Hepatocyte (in vitro differentiated cells): ENCODE measurements at regions not wholly inside any gene's neighbourhood (a gene's known extent, or its start where the extent isn't known, plus 50 kb on each side); places are given as distances from the start of the nearest gene placed in this dataset.

ENCODE experiments used
- DNase-seq: peaks from one replicate; pipeline ENCODE4 v3.0.0-alpha.2; 2016; ENCODE audit warnings: low spot score
- H2AFZ ChIP-seq: fragments of 200-600 bp; sonication (generic); 2 replicates; pipeline ENCODE4 v1.6.0; 2016; ENCODE audit warnings: antibody characterized with exemption, mild to moderate bottlenecking
- H3K27ac ChIP-seq: fragments of 200-600 bp; sonication (generic); 2 replicates; pipeline ENCODE4 v1.5.1; 2016; ENCODE audit warnings: mild to moderate bottlenecking
- H3K27me3 ChIP-seq: fragments of 200-600 bp; sonication (generic); 2 replicates; pipeline ENCODE4 v1.6.1; 2016
- H3K36me3 ChIP-seq: fragments of 200-600 bp; sonication (generic); replicated peaks from 2 replicates; pipeline ENCODE4 v1.5.1; 2016; ENCODE audit warnings: low read depth; ENCODE audit not compliant: insufficient read depth
- H3K4me1 ChIP-seq: fragments of 200-600 bp; sonication (generic); 2 replicates; pipeline ENCODE4 v1.5.1; 2016; ENCODE audit warnings: mild to moderate bottlenecking, moderate library complexity; ENCODE audit not compliant: insufficient read depth
- H3K4me2 ChIP-seq: fragments of 200-600 bp; sonication (generic); 2 replicates; pipeline ENCODE4 v1.6.0; 2016
- H3K4me3 ChIP-seq: fragments of 200-600 bp; sonication (generic); 2 replicates; pipeline ENCODE4 v1.5.1; 2016; ENCODE audit warnings: mild to moderate bottlenecking
- H3K79me2 ChIP-seq: fragments of 200-600 bp; sonication (generic); 2 replicates; pipeline ENCODE4 v1.6.0; 2017; ENCODE audit warnings: mild to moderate bottlenecking
- H3K9me2 ChIP-seq: fragments of 200-600 bp; sonication (generic); replicated peaks from 2 replicates; pipeline ENCODE4 v1.6.0; 2017; ENCODE audit warnings: mild to moderate bottlenecking; ENCODE audit not compliant: insufficient read depth
- H3K9me3 ChIP-seq: fragments of 200-600 bp; sonication (generic); 2 replicates; pipeline ENCODE4 v1.5.1; 2016; ENCODE audit warnings: low read depth, mild to moderate bottlenecking
- H4K20me1 ChIP-seq: fragments of 200-600 bp; sonication (generic); 2 replicates; pipeline ENCODE4 v1.6.0; 2016; ENCODE audit warnings: mild to moderate bottlenecking; ENCODE audit not compliant: insufficient read depth, poor library complexity, severe bottlenecking
- EZH2 ChIP-seq: fragments of 200-600 bp; sonication (generic); IDR thresholded peaks from 2 replicates; pipeline ENCODE4 v1.6.1; 2016; ENCODE audit warnings: antibody characterized with exemption, mild to moderate bottlenecking, borderline replicate concordance
- EZH2phosphoT487 ChIP-seq: fragments of 200-600 bp; sonication (generic); IDR thresholded peaks from one replicate; pipeline ENCODE4 v1.6.1; 2018; ENCODE audit warnings: antibody characterized with exemption, mild to moderate bottlenecking, low read depth, moderate library complexity; ENCODE audit not compliant: unreplicated experiment, severe bottlenecking
- WGBS: methylation state at CpG from one replicate; pipeline ENCODE4 v1.1.6; 2016; ENCODE audit warnings: low lambda C conversion rate; ENCODE audit errors: missing lambda C conversion rate; 5-methylcytosine and 5-hydroxymethylcytosine counted together
- TF ChIP-seq, protein P1 (sequence below): fragments of 200-600 bp; sonication (generic); IDR thresholded peaks from 2 replicates; pipeline ENCODE4 v1.5.1; 2016; ENCODE audit warnings: antibody characterized with exemption, mild to moderate bottlenecking; ENCODE audit not compliant: poor library complexity

DNA sequence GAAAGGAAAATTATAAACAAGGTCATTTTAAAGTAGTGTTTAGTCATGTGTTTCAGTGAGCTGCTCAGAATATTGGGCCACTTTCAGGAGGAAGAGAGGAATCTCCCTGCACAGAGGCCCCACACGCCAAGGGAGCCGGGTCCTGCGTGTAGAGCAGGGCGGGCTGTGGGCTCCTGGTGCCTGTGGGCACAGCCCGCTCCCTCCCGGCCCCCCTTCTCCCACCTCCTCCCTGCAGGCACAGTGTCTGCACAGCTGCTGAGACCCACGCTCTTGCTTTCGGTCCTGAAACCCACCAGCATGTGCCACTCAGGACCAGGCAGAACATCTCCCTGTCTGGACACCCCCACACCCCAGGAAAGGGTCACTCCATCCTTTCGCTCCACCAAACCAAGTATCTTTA is 167.6 kb upstream of the SALL3 start:
- Histone ChIP-seq H3K9me3 (no peaks in the 10 kb centered on the region), H3K4me1 (peaks cover 10% of the 10 kb centered on the region), H3K27ac (no peak overlapping the region), H3K4me2 (no peak overlapping the region), H3K36me3 (no peaks in the 10 kb centered on the region), H3K4me3 (no peak overlapping the region), H3K27me3 (no peaks in the 10 kb centered on the region), H3K79me2 (no peaks in the 10 kb centered on the region), H3K9me2 (no peaks in the 10 kb centered on the region), H4K20me1 (no peaks in the 10 kb centered on the region), H2AFZ (no peak overlapping the region)
- WGBS = 66% methylated on average over 8 of the region's 9 CpGs
- TF ChIP-seq EZH2phosphoT487 = no peak
- TF ChIP-seq, protein P1, sequence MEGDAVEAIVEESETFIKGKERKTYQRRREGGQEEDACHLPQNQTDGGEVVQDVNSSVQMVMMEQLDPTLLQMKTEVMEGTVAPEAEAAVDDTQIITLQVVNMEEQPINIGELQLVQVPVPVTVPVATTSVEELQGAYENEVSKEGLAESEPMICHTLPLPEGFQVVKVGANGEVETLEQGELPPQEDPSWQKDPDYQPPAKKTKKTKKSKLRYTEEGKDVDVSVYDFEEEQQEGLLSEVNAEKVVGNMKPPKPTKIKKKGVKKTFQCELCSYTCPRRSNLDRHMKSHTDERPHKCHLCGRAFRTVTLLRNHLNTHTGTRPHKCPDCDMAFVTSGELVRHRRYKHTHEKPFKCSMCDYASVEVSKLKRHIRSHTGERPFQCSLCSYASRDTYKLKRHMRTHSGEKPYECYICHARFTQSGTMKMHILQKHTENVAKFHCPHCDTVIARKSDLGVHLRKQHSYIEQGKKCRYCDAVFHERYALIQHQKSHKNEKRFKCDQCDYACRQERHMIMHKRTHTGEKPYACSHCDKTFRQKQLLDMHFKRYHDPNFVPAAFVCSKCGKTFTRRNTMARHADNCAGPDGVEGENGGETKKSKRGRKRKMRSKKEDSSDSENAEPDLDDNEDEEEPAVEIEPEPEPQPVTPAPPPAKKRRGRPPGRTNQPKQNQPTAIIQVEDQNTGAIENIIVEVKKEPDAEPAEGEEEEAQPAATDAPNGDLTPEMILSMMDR = no peak
- TF ChIP-seq EZH2 = no peak
- no peak for DNase-seq

DNA sequence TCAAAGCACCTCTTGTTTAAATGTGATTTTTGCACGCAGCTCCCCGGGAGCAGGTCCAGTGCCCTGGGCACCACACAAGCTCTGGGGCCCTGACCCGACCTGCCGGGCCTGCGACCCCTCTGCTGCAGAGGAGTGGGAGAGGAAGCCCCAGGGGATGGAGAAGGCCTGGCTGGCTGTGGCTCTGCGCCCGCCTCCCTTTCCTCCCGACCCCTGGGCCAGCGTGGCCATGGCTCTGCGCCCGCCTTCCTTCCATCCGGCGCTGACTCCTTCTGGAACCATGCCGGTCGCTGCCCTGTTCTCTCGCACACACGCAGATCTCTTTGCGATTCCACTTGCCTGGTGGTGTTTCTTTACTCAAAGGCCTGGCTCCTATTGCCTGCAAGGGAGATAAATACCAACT is 166.5 kb upstream of the SALL3 start:
- Histone ChIP-seq H3K36me3 (no peaks in the 10 kb centered on the region), H3K4me3 (no peak overlapping the region), H3K27ac (no peak overlapping the region), H3K27me3 (no peaks in the 10 kb centered on the region), H3K79me2 (no peaks in the 10 kb centered on the region), H4K20me1 (no peaks in the 10 kb centered on the region), H3K9me2 (no peaks in the 10 kb centered on the region), H3K4me2 (no peak overlapping the region), H3K4me1 (peaks cover 13% of the 10 kb centered on the region), H2AFZ (no peak overlapping the region), H3K9me3 (no peaks in the 10 kb centered on the region)
- TF ChIP-seq EZH2phosphoT487 (no peak), EZH2 (no peak)
- TF ChIP-seq, protein P1 = no peak
- 83% methylated on average over 18 of the region's 18 CpGs for WGBS
- no peak for DNase-seq

DNA sequence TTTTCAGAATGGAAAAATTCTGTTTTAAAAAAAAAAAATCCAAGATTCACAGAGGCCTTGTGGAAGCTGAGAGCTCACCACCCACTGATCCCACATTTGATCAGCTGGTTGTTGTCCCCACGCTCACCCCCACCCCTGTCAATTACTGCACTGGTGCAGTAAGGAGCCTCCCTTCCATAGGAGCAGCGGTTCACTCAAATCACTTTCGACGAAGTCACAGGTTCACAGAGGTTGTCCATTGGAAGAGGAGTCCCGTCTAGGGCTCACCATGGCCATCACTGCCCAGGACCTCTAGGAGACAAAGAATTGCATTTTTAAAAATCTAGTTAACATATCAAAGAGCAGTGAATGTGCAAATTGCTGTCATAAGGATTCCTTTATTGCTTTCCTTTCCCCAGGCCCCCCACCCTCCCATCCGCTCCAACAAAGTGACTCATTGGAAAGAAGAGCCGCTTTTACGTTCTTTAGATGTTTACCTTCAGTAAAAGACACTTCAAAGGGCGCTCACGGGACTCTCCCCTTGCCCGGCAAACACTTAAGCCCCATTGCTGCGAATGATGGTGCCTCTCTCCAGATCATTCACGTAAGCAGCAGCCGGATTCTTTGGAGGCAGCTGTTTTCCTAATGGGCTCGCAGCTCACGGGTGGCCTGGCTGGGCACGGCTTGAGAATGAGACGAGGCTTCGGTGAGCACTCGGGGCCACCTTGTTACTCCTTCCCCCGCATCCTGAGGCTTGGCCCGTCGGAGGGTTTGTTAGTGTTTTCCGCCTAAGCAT is 165.5 kb upstream of the SALL3 start:
- Histone ChIP-seq H3K4me2 (peak overlapping the region; percentile 52), H2AFZ (no peak overlapping the region), H3K9me3 (no peaks in the 10 kb centered on the region), H3K79me2 (no peaks in the 10 kb centered on the region), H3K4me1 (peaks cover 13% of the 10 kb centered on the region), H3K4me3 (no peak overlapping the region), H3K27ac (peak overlapping the region; percentile 46), H3K27me3 (no peaks in the 10 kb centered on the region), H3K9me2 (no peaks in the 10 kb centered on the region), H3K36me3 (no peaks in the 10 kb centered on the region), H4K20me1 (no peaks in the 10 kb centered on the region)
- 31% methylated on average over 24 of the region's 24 CpGs for WGBS
- peak; percentile 69 for DNase-seq
- TF ChIP-seq EZH2phosphoT487 (no peak), EZH2 (no peak)
- TF ChIP-seq, protein P1 = no peak

DNA sequence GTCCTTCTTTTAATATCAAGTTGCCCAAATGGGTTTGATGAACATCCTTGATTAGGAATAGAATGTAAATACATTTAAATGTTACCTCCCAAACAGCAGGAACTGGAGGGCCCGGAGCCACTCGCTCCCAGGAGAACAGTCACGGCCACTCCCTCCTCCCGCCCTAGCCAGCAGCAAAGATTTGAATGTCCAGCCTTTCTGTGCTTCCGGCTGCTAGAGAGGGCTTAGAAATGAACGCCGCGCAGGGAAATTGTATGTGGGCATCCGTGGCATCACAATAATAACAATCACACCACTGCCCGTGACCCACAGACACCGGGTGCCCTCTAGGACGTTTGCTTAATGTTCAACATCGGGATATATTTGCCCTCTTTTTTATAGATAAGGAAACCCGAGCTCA is 164.9 kb upstream of the SALL3 start:
- WGBS = 52% methylated on average over 14 of the region's 14 CpGs
- no peaks in the 10 kb centered on the region for H3K36me3 ChIP-seq
- H3K79me2 ChIP-seq = no peaks in the 10 kb centered on the region
- no peaks in the 10 kb centered on the region for H3K9me3 ChIP-seq
- H3K4me1 ChIP-seq = peaks cover 13% of the 10 kb centered on the region
- no peak for DNase-seq
- H2AFZ ChIP-seq = no peak overlapping the region
- H3K4me3 ChIP-seq = no peak overlapping the region
- no peaks in the 10 kb centered on the region for H4K20me1 ChIP-seq
- TF ChIP-seq, protein P1 = no peak
- no peak for TF ChIP-seq EZH2phosphoT487
- TF ChIP-seq EZH2 = no peak
- peak overlapping the region; percentile 46 for H3K27ac ChIP-seq
- H3K4me2 ChIP-seq = peak overlapping the region; percentile 52
- H3K27me3 ChIP-seq = no peaks in the 10 kb centered on the region
- H3K9me2 ChIP-seq = no peaks in the 10 kb centered on the region
